GM18511 (cell line): ENCODE measurements at regions not wholly inside any gene's neighbourhood (a gene's known extent, or its start where the extent isn't known, plus 50 kb on each side); places are given as distances from the start of the nearest gene placed in this dataset.

Experiments used
- ATAC-seq: cut with Tn5 transposase; IDR thresholded peaks from one replicate; pipeline ENCODE4 v1.9.1; 2021; ENCODE audit warnings: mild to moderate bottlenecking, moderate library complexity; ENCODE audit not compliant: unreplicated experiment

DNA sequence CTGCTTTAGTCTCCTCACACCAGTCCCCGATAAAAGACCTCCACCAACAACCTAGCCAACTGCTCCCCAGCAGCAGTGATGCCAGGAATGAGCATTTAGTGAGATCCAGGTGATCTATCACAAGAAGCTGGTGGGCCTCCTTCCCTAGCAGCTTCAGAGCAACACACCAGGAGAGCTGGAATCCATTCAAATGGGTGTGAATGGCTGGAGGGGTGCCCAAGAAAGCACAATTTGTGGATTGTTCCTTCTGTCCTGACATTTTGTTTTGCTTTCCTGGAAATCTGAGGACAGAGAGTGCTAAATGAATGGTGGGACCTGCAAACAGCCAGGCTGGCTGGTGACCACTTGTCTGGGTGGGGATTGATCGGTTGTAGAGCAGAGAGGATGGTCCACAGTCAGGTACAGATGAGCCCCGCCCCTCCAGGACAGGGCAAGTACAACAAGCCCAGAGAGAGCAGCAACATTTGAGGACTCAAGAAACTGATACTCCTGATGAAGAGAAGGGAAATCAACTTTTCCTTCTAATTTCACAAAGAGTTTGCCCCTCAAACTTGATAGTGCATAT is 316.8 kb downstream of the VPS13C start:
- ATAC-seq: no peak

DNA sequence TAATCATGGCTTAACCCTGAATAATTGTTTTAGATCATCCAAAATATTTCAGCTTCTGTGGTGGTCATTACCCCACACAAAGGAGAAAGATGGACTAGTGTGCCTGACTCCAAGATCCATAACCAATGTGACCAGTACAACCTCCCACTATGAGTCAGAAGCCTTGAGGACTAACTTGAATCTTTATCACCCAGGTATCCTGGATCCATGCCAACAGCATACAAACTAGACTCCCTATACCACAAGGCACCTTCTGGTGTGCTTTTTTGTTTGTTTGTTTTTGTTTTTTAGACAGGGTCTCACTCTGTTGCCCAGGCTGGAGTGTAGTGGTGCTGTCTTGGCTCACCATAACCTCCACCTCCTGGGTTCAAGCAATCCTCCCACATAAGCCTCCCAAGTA is 317.7 kb downstream of the VPS13C start:
- no peak for ATAC-seq

DNA sequence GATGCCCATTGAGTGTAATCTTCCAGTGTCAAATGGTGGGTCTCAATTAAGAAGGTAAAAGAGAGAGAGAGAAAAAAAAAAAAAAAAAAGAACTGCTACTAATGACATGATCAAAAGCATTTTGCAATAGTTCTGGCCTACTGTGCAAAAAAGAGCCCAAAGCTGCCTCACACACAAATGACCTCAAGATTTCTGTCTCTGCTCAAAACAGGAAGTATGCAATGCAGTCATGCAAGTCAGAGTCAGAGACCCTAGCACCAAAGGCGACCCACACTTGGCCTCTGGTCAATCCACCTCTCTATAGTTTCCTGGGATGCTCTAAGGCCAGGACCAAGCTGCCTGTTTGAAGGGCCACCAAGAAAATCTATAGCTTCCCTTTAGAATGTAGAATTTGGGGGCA is 323.5 kb downstream of the VPS13C start:
- ATAC-seq: no peak

DNA sequence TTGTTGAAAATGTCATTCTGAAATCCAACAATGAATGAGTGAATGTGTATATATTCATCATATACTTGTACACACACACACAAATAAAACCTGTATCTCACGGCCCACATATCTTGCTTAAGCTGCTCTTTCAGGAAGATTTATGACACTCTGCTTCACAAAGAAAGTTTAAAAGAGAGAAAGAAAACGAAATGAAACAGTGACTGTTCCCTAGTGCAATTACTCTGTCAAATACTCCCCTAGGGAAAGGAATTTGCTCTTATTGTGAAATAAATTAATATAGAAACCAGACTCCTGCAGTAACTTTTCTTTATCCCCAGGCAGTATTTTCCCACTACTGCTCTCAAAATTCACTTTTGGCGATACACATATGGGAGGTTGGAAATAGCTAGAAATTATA is 329.1 kb downstream of the VPS13C start:
- ATAC-seq: no peak

DNA sequence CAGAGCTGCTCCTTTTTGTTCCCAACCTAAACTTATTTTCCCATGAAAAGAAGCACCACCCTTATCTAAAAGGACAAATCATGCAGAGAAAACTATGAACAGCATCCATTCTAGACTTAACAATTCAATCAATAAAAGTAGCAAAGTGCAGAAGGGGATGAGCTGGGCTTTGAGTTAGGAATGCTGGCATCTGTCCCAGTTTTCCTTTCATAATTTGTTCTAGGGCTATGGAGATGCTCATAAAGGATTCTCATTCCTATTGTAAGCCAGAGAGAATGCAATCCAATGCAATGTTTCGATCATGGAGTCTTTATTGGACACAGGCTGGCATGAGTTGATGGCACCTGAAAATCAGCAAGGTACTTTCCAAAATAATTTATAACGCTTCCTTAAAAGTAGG is 330.6 kb downstream of the VPS13C start:
- ATAC-seq: no peak

DNA sequence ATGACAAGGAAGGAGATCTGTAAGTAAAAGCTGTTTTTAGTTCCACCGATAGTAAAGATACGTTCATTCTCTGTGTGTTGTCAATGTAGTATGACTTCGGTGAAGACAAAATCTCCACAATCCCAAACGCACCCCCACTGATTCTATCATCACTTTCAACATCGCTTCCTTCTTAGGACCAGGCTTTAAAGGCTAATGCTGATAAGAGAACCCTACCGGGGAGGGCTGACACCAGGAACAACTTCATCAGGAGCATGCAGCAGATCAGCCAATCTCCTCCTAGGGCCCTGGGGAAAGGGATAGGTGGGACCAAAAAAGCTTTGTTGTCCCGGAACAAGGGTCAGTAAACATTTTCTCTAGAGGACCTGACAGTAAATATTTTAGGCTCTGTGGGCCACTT is 334.1 kb downstream of the VPS13C start:
- ATAC-seq: no peak

DNA sequence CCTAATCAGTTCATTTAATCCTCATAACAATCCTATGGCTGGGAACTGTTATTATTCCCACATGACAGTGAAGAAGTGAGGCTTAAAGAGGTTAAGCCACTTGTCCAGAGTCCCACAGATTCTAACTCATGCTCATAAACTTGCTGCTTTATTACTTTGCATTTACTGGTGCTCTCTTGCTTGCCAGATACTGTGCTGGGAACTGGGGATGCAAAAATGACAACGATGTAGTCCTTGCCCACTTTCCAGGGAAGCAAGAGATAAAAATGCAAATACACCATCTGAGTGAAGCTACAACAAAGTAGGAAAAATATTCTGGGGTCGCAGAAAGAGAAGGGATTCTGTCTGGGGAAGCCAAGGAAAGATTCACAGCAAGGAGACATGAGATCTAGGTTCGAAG is 335.0 kb downstream of the VPS13C start:
- ATAC-seq: no peak

DNA sequence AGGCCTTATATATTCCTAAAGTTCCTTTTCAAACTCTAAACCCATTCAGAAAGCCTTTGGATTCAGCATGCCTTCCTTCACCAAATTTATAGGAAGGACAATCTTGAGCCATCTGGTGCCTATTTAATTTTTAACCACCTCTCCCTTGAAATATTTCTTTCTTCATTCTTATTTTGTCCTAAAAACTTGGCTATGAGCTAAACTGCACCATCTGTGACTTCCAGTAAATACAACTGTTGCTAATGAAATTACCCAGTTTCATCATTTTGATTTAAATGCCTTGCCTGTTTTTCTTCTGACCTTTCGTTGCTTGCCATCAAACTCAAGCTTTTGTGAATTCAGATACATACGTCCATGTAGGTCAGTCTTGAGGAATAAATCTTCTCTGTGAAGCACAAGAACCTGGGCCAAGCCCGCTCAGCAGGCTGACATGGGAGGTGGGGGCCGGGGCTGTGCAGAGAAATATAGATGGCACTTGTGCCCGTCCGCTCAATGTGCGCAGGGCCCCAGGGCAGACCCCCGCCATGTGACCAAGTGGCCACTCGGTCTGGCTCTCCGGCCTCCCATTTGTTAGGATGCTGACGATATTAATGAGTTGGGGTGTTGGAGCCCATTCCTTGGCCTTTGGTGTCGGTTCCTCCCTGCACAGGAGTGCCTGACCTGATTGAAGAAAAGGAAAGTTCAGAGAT is 335.9 kb downstream of the VPS13C start:
- no peak for ATAC-seq

DNA sequence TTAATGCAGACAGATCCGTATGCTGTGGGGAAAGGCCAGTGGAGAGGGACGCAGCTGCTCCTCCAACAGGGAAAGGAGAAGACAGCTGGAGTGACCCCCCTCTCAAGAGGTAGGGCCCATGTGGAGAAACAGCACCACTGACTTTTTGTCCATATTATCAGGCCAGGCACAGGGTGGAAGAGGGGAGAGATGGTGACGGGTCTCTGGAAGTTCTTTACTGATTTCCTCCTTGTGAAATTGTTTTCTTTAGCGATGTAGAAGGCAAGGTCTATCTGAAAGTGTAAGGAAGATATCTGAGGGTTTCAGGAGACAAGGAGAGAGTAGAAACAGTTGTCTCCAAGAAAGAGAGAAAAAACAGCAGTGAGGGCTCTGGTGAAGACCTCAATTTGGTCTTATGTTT is 338.8 kb downstream of the VPS13C start:
- ATAC-seq: no peak

DNA sequence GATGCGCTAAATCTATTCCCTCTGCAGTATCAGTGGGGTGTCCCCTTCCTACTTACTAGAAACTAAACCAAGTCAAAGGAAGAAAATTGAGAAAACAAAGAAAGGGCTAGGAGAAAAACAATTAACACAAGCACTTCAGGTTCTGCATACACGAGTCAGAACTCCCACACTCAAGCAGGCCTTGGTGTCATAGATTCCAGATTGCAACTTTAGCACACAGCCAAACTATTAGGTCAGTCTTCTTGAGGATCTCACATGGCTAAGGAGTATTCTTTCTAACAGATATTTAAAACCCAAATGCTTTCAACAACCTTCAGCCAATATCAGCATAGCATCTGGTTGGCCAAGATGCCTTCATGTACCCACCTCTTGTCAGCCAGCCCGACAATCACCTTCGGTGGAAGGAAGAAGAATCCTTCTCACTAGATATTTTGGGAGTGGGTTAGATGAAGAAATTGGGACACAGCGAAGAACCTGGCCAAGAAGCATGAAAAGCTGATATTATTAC is 340.0 kb downstream of the VPS13C start:
- no peak for ATAC-seq

DNA sequence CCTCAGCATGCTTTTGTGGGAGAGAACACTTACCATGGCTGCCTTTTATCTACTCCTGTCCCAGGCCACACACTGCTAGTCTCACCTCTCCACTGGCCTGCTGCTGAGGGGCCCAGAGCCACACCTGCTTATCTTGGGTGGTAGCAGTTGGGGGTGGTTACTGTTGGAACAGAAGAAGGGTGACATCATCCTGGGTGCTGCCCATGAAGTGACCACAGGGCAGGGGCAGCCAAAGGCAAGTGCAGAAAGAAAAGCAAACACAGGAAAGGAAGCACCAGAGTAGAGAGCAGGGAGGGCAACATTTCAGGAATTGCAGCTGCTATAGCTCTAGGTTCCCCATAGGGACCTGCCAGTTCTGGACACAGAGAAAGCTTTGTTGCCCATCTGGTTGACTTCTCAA is 345.2 kb downstream of the VPS13C start:
- no peak for ATAC-seq

DNA sequence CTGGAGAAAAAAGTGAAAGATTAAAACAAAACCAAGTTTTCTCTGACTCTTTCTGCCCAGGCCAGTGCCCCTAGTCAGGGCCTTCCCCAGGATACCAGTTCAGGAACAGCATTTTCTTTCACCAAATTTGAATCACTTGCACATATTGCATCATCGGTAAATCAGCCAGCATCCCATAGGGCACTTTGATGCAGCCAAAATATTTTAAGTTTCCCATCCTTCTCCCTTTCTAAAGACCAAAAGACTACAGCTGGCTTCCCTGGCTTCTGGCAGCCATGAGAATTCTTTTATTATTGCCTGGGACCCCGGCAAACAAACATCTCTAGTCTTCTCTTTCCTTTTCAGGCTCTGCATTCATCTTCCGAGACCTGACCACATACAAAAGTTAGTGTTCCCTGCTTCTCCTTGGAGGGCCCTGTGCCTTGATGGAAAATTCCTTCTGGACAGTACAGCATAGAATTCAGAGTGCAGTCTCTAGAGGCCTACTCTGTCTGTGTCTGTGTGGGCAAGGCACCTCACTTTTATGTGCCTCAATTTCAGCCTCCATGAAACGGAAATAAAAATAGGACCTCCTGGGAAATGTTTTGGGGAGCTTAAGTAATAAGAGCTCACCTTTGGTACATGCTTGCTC is 348.0 kb downstream of the VPS13C start:
- no peak for ATAC-seq

DNA sequence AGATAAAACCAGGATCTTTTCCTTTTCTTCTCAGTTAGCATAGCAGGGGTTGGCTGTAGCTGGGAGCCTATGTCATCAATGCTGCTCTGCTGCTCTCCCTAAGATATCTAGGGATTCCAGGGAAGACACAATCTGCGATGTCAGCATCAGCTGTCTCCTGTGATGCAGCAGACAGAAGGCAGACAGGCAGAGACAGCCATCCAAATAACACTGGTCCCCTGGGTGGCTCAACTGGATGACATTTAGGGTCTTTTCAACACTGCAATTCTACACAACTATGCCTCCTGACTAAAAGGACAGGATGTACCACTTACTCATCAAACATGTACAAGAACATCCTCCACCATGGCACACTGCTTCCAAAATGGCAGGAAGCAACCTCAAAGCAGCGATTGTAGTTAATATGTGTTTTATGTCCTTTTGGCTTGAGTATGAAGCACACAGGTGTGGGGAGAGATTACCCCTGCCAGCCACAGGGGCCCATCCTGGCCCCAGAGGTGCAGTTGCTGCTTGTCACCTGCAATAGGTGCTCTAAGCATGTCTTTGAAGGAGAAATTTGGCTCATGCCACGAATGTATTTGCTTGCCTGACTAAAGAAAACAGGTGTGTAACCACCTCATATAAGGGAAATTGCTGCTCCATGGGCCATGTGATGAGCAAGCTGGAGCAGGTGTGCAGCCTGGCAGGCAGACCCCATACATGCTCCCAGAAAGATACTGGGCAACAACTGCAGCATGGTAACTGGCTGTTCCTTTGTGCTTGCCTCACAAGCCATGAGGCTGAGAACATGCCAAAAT is 357.8 kb downstream of the VPS13C start:
- no peak for ATAC-seq

DNA sequence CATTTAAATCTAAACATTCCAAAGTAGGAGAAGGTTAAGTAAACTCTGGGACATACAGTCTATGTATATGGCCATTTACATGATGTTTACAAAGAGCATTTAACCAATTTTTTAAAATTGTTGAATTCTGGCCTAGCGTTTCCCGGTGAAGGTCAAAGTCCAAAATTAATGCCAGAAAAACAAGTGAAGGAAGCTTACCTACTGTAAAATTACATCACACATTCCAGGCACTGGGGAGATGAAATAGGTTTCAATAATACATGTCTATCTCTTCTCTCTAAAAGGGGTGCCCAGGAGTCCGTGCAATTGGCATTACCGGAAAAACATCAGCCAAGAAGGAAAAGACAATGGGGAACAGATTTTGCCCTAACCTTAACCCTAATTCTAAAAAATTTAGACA is 358.8 kb downstream of the VPS13C start:
- no peak for ATAC-seq

DNA sequence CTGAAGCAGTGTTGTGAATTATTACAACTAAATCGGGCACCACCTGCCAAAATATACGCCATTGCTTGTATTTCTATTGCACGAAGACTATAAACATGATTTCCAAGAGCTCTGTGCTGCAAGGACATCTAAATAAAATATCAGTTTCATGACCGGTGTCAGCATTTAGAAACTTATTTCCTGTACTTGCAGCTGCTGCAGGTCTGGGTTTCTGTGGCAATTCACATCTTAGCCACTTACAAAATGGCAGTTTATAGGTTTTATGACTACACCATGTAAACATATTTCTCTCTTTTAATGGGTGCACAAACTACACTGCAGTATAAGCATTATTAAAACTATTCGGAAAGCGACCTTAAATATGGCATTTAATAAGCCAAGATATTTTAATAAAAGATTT is 359.4 kb downstream of the VPS13C start:
- no peak for ATAC-seq

DNA sequence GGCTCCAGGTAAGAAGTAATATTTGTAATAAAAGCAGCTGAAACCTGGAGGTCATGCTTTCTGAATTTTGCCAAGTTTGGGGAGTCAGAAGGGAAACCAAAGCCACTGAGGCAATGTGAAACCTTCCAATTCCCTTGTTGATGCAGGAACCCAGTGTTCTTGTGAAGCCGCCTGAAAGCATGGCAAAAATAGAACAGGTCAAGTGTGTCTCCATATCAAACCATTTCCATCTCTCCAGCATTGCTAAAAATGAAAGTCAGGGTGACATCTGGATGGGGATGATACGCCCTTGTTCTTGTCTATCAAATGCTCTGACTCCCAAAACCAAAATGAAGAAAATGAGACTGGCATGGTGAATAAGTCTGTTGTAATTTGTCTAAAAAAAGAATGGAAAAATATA is 362.5 kb downstream of the VPS13C start:
- no peak for ATAC-seq

DNA sequence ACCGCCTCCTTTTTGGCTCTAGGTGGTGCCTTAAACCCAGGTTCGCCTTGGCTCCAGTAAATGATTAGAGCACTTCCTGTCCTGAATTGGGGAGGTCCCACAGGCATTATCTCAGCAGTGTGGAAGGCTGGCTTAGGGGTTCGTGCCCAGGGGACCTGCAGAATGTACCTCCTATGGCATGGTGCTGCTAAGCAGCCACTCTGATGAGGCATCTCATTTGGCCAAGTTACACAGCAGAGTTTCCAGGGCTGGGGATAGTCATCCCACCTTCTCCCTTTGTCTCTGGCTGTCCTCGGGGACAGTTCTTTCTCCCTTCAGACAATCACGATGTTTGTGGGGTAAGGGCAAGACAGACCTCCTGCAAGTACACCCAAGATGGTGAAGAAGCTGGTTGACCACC is 371.2 kb downstream of the VPS13C start:
- no peak for ATAC-seq

DNA sequence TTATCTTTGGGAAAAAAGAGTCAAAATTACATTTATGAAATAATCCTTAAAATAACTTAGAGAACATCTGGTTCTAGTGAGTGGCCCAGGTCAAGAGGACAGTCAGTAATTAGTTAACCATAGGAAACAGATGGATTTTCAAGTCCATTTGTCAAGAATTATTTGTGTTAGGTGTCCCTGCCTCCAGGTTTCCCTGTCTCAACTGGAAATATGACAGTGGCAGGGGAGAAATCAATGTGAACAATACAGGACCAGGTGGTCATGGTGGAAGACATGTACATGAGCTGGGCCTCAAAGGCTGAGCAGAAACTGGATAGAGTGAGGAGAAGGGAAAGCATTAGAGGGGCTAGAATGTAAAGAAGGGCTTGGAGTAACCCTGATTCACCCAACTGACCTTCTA is 372.6 kb downstream of the VPS13C start:
- ATAC-seq: no peak

DNA sequence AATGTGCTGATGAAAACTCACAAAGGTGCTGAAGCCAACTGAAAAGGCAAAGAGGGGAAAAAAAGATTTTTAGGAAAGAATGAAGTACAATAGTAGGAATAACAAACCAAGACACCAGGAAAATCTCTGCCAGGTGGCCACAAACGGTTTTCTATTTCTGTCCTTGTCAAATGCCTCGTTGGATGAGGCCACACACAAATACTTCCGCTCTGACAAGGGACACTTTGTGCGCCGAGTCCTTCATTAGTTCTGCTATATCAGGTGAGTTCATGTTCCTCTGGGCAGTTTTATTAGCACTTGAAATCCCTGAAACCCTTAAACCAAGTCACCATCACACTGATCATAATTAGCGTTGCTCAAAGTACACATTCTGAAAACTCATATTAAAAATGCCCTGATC is 373.1 kb downstream of the VPS13C start:
- no peak for ATAC-seq

DNA sequence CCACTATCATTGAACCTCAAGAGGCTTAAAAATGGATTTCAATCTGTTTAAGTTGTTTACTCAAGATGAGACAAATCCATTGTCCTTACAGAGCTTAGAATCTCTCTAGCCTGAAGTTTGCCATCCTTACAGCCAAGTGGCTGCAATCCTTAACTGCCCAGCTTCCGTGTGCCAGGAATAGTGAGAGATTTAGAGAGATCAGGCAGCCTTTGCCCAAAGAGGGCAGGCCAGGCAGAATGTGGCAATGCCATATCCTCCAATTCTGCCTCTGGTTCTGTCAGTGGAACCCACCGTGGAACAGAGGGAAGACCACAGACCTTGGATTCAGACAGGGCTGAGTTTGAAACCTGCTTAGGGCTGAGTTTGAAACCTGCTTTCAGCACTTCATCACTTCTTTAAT is 374.3 kb downstream of the VPS13C start:
- ATAC-seq: no peak

DNA sequence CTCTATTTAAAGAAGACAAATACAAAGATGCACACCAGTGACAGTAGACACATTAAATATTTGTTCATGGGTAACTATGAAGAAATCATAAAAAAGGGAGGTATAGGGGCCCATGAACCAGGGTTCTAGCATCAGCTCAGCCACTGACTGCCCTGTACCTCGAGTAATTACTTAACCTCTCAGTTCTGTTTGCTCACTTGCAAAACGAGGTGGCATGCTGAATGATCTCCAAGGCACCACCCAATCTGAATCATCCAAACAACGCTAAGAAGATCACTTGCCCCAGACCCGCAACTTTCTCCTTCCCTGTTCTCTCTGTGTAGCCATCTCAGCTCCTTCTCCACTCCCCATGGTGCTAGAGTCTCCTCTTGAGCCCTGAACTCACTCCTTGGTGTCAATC is 374.7 kb downstream of the VPS13C start:
- ATAC-seq: no peak
